Lower leg skin (tissue), 3 donors: ENCODE measurements at regions not wholly inside any gene's neighbourhood (a gene's known extent, or its start where the extent isn't known, plus 50 kb on each side); places are given as distances from the start of the nearest gene placed in this dataset.

Source experiments
- CTCF ChIP-seq, 3 donors: fragments of 450-650 bp; IDR thresholded peaks; one replicate each; pipeline ENCODE4 v1.5.1; 2016; ENCODE audit warnings: antibody characterized with exemption in 3 of 3, mild to moderate bottlenecking in 3 of 3, moderate library complexity in 2 of 3
- POLR2A ChIP-seq, 2 donors: fragments of 450-650 bp; IDR thresholded peaks; one replicate each; pipeline ENCODE4 v1.6.1; 2016 to 2017; ENCODE audit warnings: antibody characterized with exemption in 2 of 2, mild to moderate bottlenecking in 1 of 2, moderate library complexity in 1 of 2

GRCh38 chrX:44068043-44068442, 94.9 kb upstream of the NDP start:
- no peak for TF ChIP-seq CTCF (IDR thresholded peaks at IDR 0.05)
- TF ChIP-seq POLR2A (IDR thresholded peaks at IDR 0.05), result no peak
